GM21515 (cell line): ENCODE measurements at regions not wholly inside any gene's neighbourhood (a gene's known extent, or its start where the extent isn't known, plus 50 kb on each side); places are given as distances from the start of the nearest gene placed in this dataset.

Experiments used
- ATAC-seq: cut with Tn5 transposase; IDR thresholded peaks from one replicate; pipeline ENCODE4 v1.9.1; 2021; ENCODE audit not compliant: unreplicated experiment

GRCh38 chr6:91860541-91861335 is 1273.9 kb upstream of the MAP3K7 start:
- no peak for ATAC-seq

DNA sequence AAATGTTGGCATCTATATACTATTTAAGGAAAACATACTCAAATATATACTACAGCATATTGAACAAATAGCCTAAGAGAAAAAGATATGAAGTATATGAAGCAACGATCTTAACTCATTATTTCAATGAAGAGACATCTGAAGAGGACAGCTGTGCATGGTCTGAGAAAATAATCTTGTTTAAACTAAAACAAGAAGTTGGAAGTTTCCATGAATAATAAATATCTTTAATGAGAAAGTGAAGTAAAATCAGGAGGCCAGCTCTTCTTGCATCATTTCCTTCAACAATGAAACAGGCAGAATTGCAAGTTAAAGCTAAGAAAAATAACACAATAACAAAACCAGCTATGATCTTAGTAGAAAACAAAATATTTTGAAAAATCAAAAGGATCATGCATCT is 1265.4 kb upstream of the MAP3K7 start:
- ATAC-seq: no peak

DNA sequence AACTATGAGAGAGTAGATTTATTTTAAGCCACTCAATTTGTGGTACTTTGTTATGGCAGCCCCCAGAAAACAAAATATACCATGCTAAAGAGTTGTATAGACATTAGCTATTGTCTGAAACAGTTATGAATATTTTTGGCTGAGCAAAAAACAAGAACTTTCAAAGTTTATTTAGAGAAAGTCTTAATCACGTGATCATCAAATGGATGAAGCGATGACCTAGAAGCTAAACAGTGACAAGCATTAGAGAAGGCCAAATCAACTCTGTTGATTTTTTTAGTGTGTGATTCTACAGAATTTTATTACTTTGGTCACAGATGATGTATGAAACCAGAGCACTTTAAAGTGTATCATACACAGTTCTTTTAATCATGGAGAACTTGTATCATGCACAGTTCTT is 1247.9 kb upstream of the MAP3K7 start:
- ATAC-seq: no peak

DNA sequence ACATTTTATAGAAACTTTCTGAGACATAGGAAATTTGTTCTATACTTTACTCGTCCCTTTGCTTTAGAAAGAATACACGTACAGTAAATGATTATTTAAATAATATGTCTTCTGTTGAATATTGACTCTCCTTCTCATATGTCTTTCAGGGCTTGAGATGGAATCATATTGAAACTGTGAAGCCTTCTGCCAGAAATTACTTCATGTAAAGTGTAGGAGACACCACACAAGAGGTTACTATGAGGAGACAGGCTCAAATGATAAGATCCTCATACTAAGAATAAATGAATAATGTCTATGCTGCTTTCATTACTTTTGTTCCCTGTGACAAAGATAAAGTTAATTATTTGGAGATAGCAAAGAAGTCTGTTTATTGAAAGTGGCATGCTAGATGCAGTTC is 1240.3 kb upstream of the MAP3K7 start:
- no peak for ATAC-seq

DNA sequence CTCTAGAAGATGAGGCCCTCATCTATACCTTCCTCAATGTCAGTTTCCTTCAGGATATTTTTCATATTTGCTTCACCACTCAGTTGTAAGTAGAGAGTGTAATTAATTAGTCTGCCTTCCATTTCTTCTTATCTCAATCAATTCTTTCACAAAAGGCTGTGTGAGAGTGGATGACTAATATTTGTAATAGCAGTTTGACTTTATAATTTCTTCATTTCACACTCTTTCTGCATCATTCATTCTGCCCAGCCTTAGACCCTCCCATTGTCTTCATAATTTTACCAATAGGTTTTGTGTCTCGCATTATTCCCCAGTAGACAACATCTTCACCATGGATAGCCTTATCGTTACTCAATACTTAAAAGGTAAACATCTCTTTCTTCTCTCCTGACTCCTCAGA is 1239.3 kb upstream of the MAP3K7 start:
- ATAC-seq: no peak

GRCh38 chr6:91824331-91824730 is 1237.5 kb upstream of the MAP3K7 start:
- ATAC-seq: no peak

- no peak for ATAC-seq
Measured at GRCh38 chr6:91822581-91822980, 1235.7 kb upstream of the MAP3K7 start.

DNA sequence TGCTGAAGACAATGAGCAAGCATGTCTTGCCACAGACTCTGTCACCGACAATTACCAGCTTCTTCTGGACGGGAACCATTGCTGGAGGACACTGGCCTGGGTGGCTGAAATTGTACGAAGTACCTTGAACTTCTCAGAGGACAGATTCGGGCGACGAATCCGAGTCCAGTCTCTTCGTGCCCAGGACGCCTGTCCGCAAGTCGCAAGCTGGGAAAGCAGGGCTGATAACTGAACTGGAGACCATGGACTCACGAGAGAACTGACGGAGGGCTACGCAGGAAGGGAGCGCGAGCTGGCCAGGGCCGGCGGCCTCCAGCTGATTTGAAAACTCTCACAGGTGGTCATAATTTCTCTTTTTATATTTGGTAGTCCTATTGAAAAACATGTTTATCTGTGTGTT is 1229.5 kb upstream of the MAP3K7 start:
- ATAC-seq: no peak

DNA sequence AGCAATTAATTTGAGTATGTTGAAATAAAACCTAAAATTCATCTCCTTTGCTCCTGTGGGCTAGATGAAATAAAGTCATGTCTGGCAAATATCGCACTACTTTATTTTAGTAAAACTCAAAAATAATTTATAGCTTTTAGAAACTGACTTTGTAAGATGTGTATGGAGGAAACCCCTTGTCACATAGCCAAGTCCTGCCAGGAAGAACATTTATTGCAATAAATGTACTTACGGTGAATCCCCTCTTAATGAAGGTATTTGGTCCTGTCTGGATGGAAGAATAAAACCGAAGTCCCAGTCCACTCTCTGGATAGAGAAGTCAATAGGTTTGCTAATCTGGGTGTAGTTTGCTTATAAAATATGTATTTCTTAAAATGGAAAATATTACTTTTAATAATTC is 1226.8 kb upstream of the MAP3K7 start:
- no peak for ATAC-seq

DNA sequence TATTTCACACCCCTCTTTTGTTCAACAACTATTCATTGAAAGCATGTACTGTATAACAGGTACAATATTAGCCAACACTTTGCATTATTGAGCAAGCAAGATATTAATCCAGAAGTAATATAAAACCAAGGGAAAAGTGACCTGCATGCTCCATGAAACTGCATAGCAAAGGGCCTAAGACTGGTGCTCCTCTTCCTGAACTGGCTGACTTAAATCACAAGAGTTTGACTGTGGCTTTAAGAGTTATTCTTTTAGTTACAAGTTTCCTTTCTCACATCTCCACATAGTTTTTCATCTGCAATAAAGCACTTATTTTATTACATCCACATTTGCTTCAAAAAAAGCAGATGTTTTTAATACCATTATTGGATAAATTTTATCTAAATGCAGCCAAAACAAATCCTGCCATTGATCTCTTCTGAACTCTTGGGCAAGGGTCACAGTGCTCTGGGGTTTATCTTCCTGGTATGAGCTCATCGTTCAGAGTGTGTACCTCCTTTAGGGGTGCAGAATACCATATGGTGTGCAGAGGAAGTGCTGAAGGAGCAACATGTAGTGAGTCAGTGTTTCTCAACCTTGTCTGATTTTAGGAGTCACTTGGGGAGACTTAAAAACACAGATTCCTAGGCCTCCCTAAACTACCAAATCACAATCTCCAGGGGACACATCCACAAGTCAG is 1225.9 kb upstream of the MAP3K7 start:
- no peak for ATAC-seq

GRCh38 chr6:91804981-91805380 is 1218.1 kb upstream of the MAP3K7 start:
- ATAC-seq: no peak

DNA sequence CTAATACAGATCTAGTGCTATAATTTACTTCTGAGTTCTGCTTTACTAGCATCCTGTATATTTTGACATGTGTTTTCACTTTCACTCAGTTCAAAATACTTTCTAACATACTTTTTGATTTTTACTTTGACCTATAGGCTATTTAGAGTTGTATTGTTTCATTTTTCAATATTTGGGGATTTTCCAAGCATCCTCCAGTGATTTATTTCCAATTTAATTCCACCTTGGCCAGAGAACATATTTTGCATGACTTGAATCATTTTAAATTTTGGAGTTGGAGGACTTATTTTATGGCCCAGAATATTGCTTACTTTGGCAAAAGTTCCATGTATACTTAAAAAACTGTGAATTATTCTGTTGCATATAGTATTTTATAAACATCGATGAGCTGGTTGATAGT is 1215.6 kb upstream of the MAP3K7 start:
- ATAC-seq: no peak

- no peak for ATAC-seq
Measured at GRCh38 chr6:91796603-91797002, 1209.7 kb upstream of the MAP3K7 start.

- ATAC-seq: no peak
Measured at GRCh38 chr6:91788501-91788900, 1201.6 kb upstream of the MAP3K7 start.

GRCh38 chr6:91786474-91787184 is 1199.8 kb upstream of the MAP3K7 start:
- no peak for ATAC-seq

DNA sequence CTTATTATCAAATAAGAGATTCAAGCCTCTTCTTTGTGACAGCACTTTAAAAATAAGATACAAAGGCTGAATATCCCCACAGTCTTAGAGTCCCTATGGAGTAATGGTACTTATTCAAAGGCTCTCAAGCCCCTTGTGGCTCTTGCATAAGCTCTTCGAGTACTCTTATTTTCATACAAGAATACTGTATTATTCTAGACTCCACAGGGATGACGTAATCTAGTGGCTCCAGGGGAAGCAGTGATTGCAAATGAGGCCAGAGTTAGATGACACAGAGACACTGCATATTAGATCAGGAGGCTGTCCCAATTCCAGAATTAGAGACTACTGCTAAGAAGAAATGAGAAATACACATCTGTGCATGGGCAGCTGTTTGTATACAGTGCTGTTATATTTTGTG is 1195.9 kb upstream of the MAP3K7 start:
- ATAC-seq: no peak

DNA sequence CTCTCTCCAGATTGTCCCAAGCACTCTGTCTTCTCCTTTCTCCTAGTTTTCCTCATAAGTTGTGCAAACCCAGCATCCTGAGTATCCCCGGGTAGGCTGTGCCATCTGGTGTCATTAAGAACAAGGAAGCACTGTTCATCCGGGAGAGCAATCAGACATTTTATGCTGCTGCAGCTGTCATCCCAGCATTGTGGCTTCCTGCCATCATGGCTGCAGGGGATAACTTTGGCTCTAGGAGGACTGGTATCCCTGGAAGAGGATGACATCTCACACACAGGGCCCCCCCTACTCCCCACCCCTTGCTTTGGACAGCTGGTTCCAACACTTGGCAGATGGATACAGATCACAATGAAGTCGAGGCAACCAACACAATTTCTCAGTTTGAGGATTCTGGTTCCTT is 1195.1 kb upstream of the MAP3K7 start:
- ATAC-seq: no peak

- ATAC-seq: no peak
Measured at GRCh38 chr6:91780270-91780669, 1193.4 kb upstream of the MAP3K7 start.

DNA sequence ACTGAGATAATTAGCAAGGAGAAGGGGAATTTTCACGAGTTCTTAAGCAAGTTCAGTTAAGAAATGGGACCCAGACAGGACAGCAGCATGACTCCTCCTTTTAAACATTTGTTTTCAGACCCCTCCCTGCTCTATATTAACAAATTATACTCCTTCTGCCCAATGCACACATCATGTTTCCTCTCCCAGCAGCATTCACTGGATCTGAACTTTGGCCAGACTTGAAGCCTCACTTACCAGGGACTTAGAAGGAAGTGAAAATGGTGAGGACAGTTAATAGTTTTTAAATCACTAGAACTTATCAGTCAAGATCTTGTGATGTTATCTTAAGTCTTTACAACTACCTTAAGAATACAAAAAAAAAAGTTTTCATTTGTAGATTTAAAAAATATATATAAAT is 1174.7 kb upstream of the MAP3K7 start:
- ATAC-seq: no peak

GRCh38 chr6:91754691-91755090 is 1167.8 kb upstream of the MAP3K7 start:
- ATAC-seq: no peak

GRCh38 chr6:91751526-91751925 is 1164.7 kb upstream of the MAP3K7 start:
- ATAC-seq: no peak

DNA sequence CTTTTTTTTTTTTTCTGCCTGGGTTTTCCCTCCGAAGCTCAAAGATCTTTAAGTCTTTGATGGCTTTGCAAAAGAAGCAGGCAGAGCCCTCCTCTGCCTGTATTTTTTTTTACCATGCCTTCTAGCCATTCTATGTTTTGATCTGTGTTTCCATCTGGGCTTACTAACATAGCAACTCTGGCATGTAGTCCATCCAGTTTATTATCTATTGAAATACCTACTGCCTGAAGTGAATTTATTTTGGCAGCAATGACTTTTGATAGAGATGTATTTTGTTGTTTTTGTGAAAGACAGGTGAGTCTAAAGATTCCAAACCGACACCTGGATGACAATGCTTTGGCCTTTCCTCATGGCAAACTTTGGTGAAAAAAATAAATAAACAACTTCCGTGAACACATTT is 1157.7 kb upstream of the MAP3K7 start:
- no peak for ATAC-seq
